HFFc6 (cell line): ENCODE measurements at regions not wholly inside any gene's neighbourhood (a gene's known extent, or its start where the extent isn't known, plus 50 kb on each side); places are given as distances from the start of the nearest gene placed in this dataset.
"Not testable (repeated sequence)": the region's sequence is repeated elsewhere in the genome, so short reads cannot be mapped to it uniquely, and the experiment has no call there.

ENCODE experiments used
- DNase-seq: peaks from one replicate; pipeline ENCODE4 v3.0.0-alpha.2; 2018
- H3K27ac Mint-ChIP-seq: 2 replicates; pipeline ENCODE4 v1.8.0; 2020; ENCODE audit warnings: mild to moderate bottlenecking, mixed read lengths
- H3K27me3 Mint-ChIP-seq: 2 replicates; pipeline ENCODE4 v1.8.0; 2021; ENCODE audit warnings: mild to moderate bottlenecking, moderate library complexity, mixed read lengths; ENCODE audit not compliant: insufficient read depth
- H3K36me3 Mint-ChIP-seq: 2 replicates; pipeline ENCODE4 v1.8.0; 2021; ENCODE audit warnings: low read depth, mixed read lengths
- H3K4me1 Mint-ChIP-seq: 2 replicates; pipeline ENCODE4 v1.8.0; 2020; ENCODE audit warnings: low read depth, mixed read lengths
- H3K4me3 Mint-ChIP-seq: 2 replicates; pipeline ENCODE4 v1.8.0; 2020; ENCODE audit warnings: mild to moderate bottlenecking, moderate library complexity, mixed read lengths
- H3K9me3 Mint-ChIP-seq: 2 replicates; pipeline ENCODE4 v1.8.0; 2020; ENCODE audit warnings: mild to moderate bottlenecking, mixed read lengths
- CTCF ChIP-seq: fragments of 200-600 bp; sonication (generic); IDR thresholded peaks from 2 replicates; pipeline ENCODE4 v1.5.0; 2021; ENCODE audit warnings: antibody characterized with exemption, mild to moderate bottlenecking

- H3K9me3 Mint-ChIP-seq: peaks cover 16% of the 10 kb centered on the region
- no peaks in the 10 kb centered on the region for H3K4me1 Mint-ChIP-seq
- TF ChIP-seq CTCF: no peak
- no peak for DNase-seq
- no peak overlapping the region for H3K27ac Mint-ChIP-seq
- H3K4me3 Mint-ChIP-seq: no peak overlapping the region
- H3K27me3 Mint-ChIP-seq: no peaks in the 10 kb centered on the region
- H3K36me3 Mint-ChIP-seq: peaks cover 4% of the 10 kb centered on the region; the same call in 1 of the 2 replicates
Observed at GRCh38 chr12:33054371-33054770, 157.8 kb upstream of the PKP2 start.

GRCh38 chr12:33052141-33053051, 155.8 kb upstream of the PKP2 start:
- H3K27me3 Mint-ChIP-seq: no peaks in the 10 kb centered on the region

GRCh38 chr12:33047666-33048065, 151.1 kb upstream of the PKP2 start:
- Mint-ChIP-seq H3K4me3 (no peak overlapping the region), H3K27me3 (no peaks in the 10 kb centered on the region), H3K4me1 (no peaks in the 10 kb centered on the region), H3K36me3 (no peaks in the 10 kb centered on the region), H3K9me3 (peaks cover 30% of the 10 kb centered on the region; the same call in 1 of the 2 replicates), H3K27ac (no peak overlapping the region)
- DNase-seq: no peak
- TF ChIP-seq CTCF: no peak

More at GRCh38 chr12:33052141-33053051, 155.8 kb upstream of the PKP2 start:
- Mint-ChIP-seq H3K9me3 (peaks cover 30% of the 10 kb centered on the region), H3K27ac (no peak overlapping the region), H3K36me3 (peaks cover 4% of the 10 kb centered on the region; the same call in 1 of the 2 replicates), H3K4me1 (no peaks in the 10 kb centered on the region), H3K4me3 (no peak overlapping the region)
- TF ChIP-seq CTCF: no peak
- DNase-seq: no peak

- no peak for TF ChIP-seq CTCF
Observed at GRCh38 chr12:33044447-33044846, 147.9 kb upstream of the PKP2 start.

GRCh38 chr12:33041562-33041961, 145.0 kb upstream of the PKP2 start:
- TF ChIP-seq CTCF: no peak
- Mint-ChIP-seq H3K4me1 (no peaks in the 10 kb centered on the region), H3K4me3 (no peak overlapping the region), H3K27ac (no peak overlapping the region), H3K36me3 (no peaks in the 10 kb centered on the region), H3K9me3 (peaks cover 20% of the 10 kb centered on the region), H3K27me3 (no peaks in the 10 kb centered on the region)
- DNase-seq: no peak

More at GRCh38 chr12:33044447-33044846, 147.9 kb upstream of the PKP2 start:
- Mint-ChIP-seq H3K27me3 (no peaks in the 10 kb centered on the region), H3K4me3 (no peak overlapping the region), H3K27ac (no peak overlapping the region), H3K9me3 (peaks cover 42% of the 10 kb centered on the region), H3K4me1 (no peaks in the 10 kb centered on the region), H3K36me3 (no peaks in the 10 kb centered on the region)
- no peak for DNase-seq

GRCh38 chr12:33033999-33034398, 137.4 kb upstream of the PKP2 start:
- DNase-seq, H3K27me3 Mint-ChIP-seq, H3K4me1 Mint-ChIP-seq, H3K4me3 Mint-ChIP-seq, H3K27ac Mint-ChIP-seq: not testable (repeated sequence)
- Mint-ChIP-seq H3K36me3 (peaks cover 11% of the 10 kb centered on the region; the same call in 1 of the 2 replicates), H3K9me3 (peaks cover 55% of the 10 kb centered on the region)
